Esophagus (tissue), 2 donors: ENCODE measurements at regions not wholly inside any gene's neighbourhood (a gene's known extent, or its start where the extent isn't known, plus 50 kb on each side); places are given as distances from the start of the nearest gene placed in this dataset.
"Not testable (repeated sequence)": the region's sequence is repeated elsewhere in the genome, so short reads cannot be mapped to it uniquely, and the experiment has no call there.

Experiments
- H3K27ac ChIP-seq, 2 donors: one replicate each; pipeline ENCODE4 v1.5.1; 2013; ENCODE audit warnings: low read depth in 2 of 2, mild to moderate bottlenecking in 2 of 2, inconsistent platforms in 1 of 2, low read length in 1 of 2, moderate library complexity in 1 of 2
- H3K27me3 ChIP-seq, 2 donors: one replicate each; pipeline ENCODE4 v1.6.1; 2013; ENCODE audit warnings: low read length in 2 of 2, control low read depth in 1 of 2, mild to moderate bottlenecking in 1 of 2; ENCODE audit not compliant: insufficient read depth in 2 of 2, control insufficient read depth in 1 of 2
- H3K36me3 ChIP-seq, 2 donors: one replicate each; pipeline ENCODE4 v1.6.1; 2013; ENCODE audit warnings: low read length in 1 of 2; ENCODE audit not compliant: control insufficient read depth in 2 of 2, insufficient read depth in 2 of 2
- H3K4me1 ChIP-seq, 2 donors: one replicate each; pipeline ENCODE4 v1.6.1; 2013; ENCODE audit warnings: low read length in 1 of 2; ENCODE audit not compliant: control insufficient read depth in 2 of 2, insufficient read depth in 2 of 2
- H3K4me3 ChIP-seq, 2 donors: one replicate each; pipeline ENCODE4 v1.5.1; 2013; ENCODE audit warnings: low read length in 2 of 2, mild to moderate bottlenecking in 2 of 2, low read depth in 1 of 2, moderate library complexity in 1 of 2
- H3K9me3 ChIP-seq, 2 donors: one replicate each; pipeline ENCODE4 v1.6.1; 2013; ENCODE audit warnings: mild to moderate bottlenecking in 2 of 2, low read depth in 1 of 2, low read length in 1 of 2, moderate library complexity in 1 of 2; ENCODE audit not compliant: control insufficient read depth in 2 of 2, insufficient read depth in 1 of 2
- WGBS, 2 donors: extraction: QIAGEN DNeasy Blood & Tissue Kit; methylation state at CpG; one replicate each; pipeline ENCODE4 v1.1.7; 2013; 5-methylcytosine and 5-hydroxymethylcytosine counted together
- donor health status: healthy with polysubstance abuse.
- donor health status: Bipolar disorder and iron deficiency.

DNA sequence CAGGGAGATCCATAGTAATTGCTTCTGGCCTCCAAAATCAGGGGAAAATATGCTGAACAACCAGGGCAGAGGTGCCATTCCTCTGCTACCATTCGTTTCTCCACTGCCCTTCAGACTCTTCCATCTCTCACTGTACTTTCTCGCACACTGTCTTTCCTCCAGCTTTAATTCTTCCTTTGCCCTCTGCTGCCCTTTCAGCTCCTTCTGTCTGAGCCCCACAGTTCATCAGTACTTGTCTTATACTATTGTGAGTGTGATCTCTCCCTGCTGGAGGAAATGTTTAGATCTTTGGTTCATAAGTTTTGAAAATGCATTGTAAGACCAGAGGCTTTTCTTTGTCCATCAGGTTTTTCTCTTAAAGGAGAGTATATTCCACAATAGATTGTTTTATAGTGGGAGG lies 184.9 kb upstream of the DTNA start:
- H3K27ac ChIP-seq, result no peak overlapping the region
- WGBS, 2 donors, result 63 to 67% methylated on average over 2 of the region's 2 CpGs
- H3K4me1 ChIP-seq, result no peaks in the 10 kb centered on the region
- no peak overlapping the region for H3K4me3 ChIP-seq
- no peaks in the 10 kb centered on the region for H3K27me3 ChIP-seq
- H3K9me3 ChIP-seq, result no peaks in the 10 kb centered on the region
- no peaks in the 10 kb centered on the region for H3K36me3 ChIP-seq

DNA sequence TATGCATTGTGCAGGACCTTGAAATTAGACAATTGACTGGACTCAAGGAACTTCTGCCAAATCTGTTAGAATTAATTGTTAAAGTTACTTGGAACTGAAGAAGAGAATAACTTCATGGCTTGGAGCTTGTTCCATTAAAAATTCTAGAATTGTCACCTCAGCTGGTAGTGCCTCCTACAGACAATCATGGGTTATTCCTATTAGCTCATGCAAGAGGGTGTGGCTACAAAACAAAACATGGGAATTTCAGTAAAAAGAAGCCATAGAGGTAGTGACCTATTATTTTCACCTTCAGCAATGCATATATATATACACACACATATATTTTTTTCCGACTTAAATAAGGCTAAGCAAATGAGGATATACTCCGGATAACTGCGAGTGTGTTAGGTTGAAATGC lies 181.9 kb upstream of the DTNA start:
- 94 to 96% methylated on average over 3 of the region's 3 CpGs for WGBS, 2 donors
- H3K27ac ChIP-seq, result no peak overlapping the region
- no peaks in the 10 kb centered on the region for H3K9me3 ChIP-seq
- H3K4me1 ChIP-seq, result no peaks in the 10 kb centered on the region
- no peaks in the 10 kb centered on the region for H3K36me3 ChIP-seq
- no peaks in the 10 kb centered on the region for H3K27me3 ChIP-seq
- H3K4me3 ChIP-seq, result no peak overlapping the region

DNA sequence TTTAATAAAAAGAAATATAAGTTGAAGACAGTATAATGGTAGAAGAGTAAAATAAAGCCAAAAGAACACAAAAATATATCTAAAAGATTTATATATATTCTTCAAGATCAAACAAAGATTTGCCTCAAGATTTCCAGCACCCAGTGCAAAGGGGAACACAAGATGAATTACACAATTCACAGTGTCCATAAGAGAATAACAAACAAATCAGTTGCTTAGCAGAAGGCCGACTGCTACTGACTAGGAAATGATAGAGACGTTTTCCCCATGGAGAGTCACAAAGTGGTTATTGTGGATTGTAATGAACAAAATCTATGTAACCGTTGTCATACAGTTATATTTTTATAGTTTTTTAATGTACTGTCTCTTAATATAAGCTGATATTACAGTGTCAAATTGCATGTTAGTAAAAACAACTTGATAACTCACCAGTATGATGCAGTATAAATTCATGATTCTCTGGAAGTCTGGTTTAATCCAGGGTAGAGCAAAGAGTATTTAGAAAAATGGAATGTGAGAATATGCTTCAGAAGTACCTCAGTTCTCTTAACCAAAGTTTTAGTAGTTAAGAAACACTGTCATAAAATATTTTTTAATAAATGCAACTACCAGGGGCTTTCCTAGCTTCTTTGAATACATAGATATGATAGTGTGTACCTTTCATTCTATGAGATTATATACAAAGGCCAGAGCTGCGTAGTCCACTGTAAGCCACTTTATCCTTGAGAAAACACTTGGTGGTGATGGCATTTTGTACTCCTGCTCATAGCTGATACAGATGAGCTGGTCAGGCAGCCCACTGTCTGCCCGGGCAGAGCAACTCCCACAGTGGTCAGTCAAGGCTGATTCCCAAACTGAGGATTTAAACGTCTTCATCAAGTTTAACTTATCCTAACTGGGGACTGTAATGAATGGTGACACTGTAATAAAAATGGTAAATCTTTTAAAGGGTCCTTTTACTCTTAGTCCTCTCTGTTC lies 180.5 kb upstream of the DTNA start:
- H3K9me3 ChIP-seq, result no peaks in the 10 kb centered on the region
- no peaks in the 10 kb centered on the region for H3K36me3 ChIP-seq
- no peaks in the 10 kb centered on the region for H3K27me3 ChIP-seq
- WGBS, 2 donors, result 45 to 52% methylated on average over 6 of the region's 6 CpGs
- H3K4me1 ChIP-seq, result no peaks in the 10 kb centered on the region
- no peak overlapping the region for H3K27ac ChIP-seq
- H3K4me3 ChIP-seq, result no peak overlapping the region

DNA sequence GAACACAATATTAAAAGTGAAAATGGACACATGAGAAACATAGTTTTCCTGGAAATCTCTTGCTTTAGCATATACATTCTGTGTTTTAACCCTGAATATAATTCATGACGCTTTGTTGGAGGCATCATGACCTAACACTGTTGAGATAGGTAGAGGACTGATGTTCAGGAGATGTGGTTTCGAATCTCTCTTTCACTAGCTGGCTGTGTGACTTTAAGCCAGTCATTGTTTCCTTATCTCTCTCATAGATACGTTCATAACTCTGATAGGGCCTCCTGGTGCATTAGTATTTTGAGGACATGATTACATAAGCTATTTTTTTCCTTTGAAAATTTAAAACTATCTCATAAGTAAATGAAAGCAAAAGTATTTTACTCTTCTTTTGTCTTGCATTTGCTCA lies 179.0 kb upstream of the DTNA start:
- H3K27me3 ChIP-seq, result no peaks in the 10 kb centered on the region

DNA sequence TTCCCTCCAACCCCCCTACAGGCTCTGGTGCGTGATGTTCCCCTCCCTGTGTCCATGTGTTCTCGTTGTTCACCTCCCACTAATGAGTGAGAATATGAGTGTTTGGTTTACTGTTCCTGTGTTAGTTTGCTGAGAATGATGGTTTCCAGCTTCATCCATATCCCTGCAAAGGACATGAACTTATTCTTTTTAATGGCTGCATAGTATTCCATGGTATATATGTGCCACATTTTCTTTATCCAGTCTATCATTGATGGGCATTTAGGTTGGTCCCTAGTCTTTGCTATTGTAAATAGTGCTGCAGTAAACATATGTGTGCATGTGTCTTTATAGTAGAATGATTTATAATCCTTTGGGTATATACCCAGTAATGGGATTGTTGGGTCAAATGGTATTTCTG lies 175.5 kb upstream of the DTNA start:
- H3K36me3 ChIP-seq, H3K27ac ChIP-seq, H3K9me3 ChIP-seq, H3K4me3 ChIP-seq, H3K4me1 ChIP-seq, H3K27me3 ChIP-seq: not testable (repeated sequence)
- WGBS, 2 donors, result 87 to 93% methylated on average over 2 of the region's 2 CpGs

More for the DNA sequence above, 179.0 kb upstream of the DTNA start:
- Histone ChIP-seq H3K4me3 (no peak overlapping the region), H3K4me1 (no peaks in the 10 kb centered on the region), H3K36me3 (no peaks in the 10 kb centered on the region), H3K27ac (no peak overlapping the region), H3K9me3 (no peaks in the 10 kb centered on the region)
- 48 to 61% methylated on average over 3 of the region's 3 CpGs for WGBS, 2 donors

DNA sequence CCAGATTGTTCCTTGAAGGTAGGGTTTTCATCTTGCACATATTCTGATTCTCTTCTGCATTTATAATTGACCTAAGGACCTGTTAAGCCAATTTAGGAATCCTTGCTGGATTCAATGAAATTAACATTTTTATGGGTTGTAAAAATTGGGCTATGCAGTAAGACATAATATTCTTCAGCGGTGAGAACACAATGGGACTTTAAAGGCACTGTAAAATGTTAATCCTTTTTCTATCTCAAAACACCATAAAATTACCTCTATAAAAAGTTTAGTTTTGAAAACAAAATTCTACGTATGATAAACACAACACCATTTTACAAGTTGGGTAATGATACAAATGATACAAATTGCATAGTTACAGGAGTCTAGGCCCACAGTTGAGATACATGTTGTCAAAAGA lies 169.2 kb upstream of the DTNA start:
- H3K36me3 ChIP-seq, result no peaks in the 10 kb centered on the region
- no peaks in the 10 kb centered on the region for H3K27me3 ChIP-seq
- WGBS, 2 donors, result 89 to 90% methylated on average over 2 of the region's 2 CpGs
- H3K9me3 ChIP-seq, result no peaks in the 10 kb centered on the region
- H3K27ac ChIP-seq, result no peak overlapping the region
- H3K4me3 ChIP-seq, result no peak overlapping the region
- H3K4me1 ChIP-seq, result no peaks in the 10 kb centered on the region

DNA sequence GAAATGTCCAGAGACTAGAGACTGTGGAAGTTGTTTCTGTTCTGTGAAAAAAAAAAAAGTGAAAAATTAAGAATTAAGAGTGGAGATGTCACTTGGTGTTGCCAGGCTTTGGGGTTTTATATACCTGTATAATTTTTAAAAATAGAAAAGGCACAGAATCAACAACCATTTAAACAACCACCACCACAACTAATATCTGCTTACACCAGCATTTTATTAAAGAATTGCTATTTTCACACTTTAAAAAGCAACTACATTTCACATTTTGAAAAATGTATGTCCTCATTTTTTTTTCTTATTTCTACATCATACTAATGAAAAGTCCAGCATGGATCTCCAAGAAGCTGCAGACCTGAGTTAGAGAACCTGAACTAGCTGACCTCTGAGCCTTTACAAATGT lies 167.5 kb upstream of the DTNA start:
- Histone ChIP-seq H3K27ac (no peak overlapping the region), H3K9me3 (no peaks in the 10 kb centered on the region), H3K4me3 (no peak overlapping the region), H3K4me1 (no peaks in the 10 kb centered on the region), H3K27me3 (no peaks in the 10 kb centered on the region), H3K36me3 (no peaks in the 10 kb centered on the region)

DNA sequence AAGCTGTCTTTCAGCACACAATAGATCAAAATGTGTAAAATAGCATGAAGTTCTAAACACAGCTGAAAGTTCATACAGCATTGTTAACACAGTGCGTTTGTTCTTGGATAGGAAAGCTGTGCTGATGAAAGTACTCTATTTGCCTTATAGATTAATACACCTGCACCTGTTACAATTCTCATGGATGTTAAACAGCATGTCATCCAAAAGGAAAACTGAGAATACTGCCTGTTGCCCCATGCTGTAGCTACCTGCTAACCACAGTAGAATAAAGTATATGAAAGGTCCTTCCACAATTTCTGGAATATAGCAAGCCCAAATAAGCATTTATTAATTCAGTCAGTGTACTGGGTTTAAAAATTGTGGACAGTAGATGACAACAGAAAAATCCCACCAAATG lies 166.7 kb upstream of the DTNA start:
- Histone ChIP-seq H3K36me3 (no peaks in the 10 kb centered on the region), H3K9me3 (no peaks in the 10 kb centered on the region), H3K4me3 (no peak overlapping the region), H3K4me1 (no peaks in the 10 kb centered on the region), H3K27me3 (no peaks in the 10 kb centered on the region), H3K27ac (no peak overlapping the region)
- 44 to 49% methylated on average over 1 of the region's 1 CpG for WGBS, 2 donors

DNA sequence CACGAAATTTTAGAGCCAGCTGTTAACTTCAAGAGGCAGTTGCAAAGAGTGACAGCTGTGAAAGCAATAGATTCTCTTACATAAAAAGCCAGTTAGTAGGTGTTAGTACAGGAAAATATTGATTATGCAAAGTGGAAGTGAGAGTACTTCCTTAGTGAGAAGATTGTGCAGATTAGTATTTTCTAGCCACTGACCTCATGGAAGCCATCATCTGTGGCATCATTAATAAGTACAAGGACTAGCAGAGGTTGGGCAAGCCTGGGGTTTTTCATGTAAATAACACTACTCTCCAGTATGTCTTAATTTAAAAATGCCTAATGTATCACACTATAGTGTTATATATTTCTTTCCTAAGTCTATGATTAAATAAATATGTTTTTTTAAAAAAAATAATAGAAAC lies 166.2 kb upstream of the DTNA start:
- 45 to 47% methylated on average over 1 of the region's 1 CpG for WGBS, 2 donors
- no peaks in the 10 kb centered on the region for H3K9me3 ChIP-seq

DNA sequence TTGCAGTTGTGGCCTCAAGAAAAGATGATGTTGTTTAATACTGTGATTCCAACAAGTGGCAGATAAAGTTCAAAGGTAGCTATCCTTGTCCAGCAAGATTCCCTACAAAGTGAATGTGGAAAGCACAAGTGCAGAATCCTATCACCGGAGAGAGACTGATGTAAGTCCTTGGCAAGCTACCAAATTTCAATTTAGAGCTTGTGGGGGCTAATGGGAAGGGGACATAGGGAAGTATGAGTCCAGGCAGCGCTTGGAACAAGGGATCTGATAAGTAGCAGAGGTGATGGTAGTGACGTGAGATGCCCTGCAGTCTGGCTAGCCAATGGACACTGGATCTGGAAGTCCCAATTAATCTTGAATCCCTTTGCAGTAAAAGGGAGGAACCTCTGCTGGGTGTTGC lies 165.2 kb upstream of the DTNA start:
- 77% methylated on average over 3 of the region's 3 CpGs for WGBS, 2 donors
- H3K27me3 ChIP-seq, result no peaks in the 10 kb centered on the region
- no peaks in the 10 kb centered on the region for H3K4me1 ChIP-seq
- no peaks in the 10 kb centered on the region for H3K9me3 ChIP-seq
- no peaks in the 10 kb centered on the region for H3K36me3 ChIP-seq
- H3K27ac ChIP-seq, result no peak overlapping the region
- no peak overlapping the region for H3K4me3 ChIP-seq

More for the DNA sequence above, 166.2 kb upstream of the DTNA start:
- Histone ChIP-seq H3K27me3 (no peaks in the 10 kb centered on the region), H3K27ac (no peak overlapping the region), H3K4me1 (no peaks in the 10 kb centered on the region), H3K4me3 (no peak overlapping the region), H3K36me3 (no peaks in the 10 kb centered on the region)
